Colonic mucosa (tissue), 4 donors: ENCODE measurements at regions not wholly inside any gene's neighbourhood (a gene's known extent, or its start where the extent isn't known, plus 50 kb on each side); places are given as distances from the start of the nearest gene placed in this dataset.

Experiments
- DNase-seq: peaks from one replicate; pipeline ENCODE4 v3.0.0-alpha.2; 2020
- H3K27ac ChIP-seq: fragments of 200-600 bp; one replicate; pipeline ENCODE4 v1.8.0; 2021
- H3K27me3 ChIP-seq: fragments of 200-600 bp; one replicate; pipeline ENCODE4 v1.8.0; 2021
- H3K36me3 ChIP-seq: fragments of 200-600 bp; one replicate; pipeline ENCODE4 v1.8.0; 2021
- H3K4me1 ChIP-seq: fragments of 200-600 bp; one replicate; pipeline ENCODE4 v1.8.0; 2021; ENCODE audit warnings: mild to moderate bottlenecking
- H3K4me3 ChIP-seq: fragments of 200-600 bp; one replicate; pipeline ENCODE4 v1.8.0; 2021
- H3K9ac ChIP-seq, 2 donors: one replicate each; pipeline ENCODE4 v1.7.0; 2013; ENCODE audit warnings: control low read depth in 2 of 2, low read depth in 2 of 2, low read length in 2 of 2
- H3K9me3 ChIP-seq: fragments of 200-600 bp; one replicate; pipeline ENCODE4 v1.8.0; 2021
- CTCF ChIP-seq: fragments of 200-600 bp; IDR thresholded peaks from one replicate; pipeline ENCODE4 v1.8.0; 2022; ENCODE audit warnings: antibody characterized with exemption, mild to moderate bottlenecking
- intact Hi-C: fragments of 100-400 bp; cut with DNase I; formaldehyde crosslinking; loops from one replicate; pipeline ENCODE4 v1.14.1; 2022
- donor health status: healthy.
- donor health status: DM: no; HTN: no; CAD: no.
- donor health status: DM: no; HTN: no; CAD: no.

GRCh38 chr7:10910447-10910846 is 63.2 kb upstream of the PHF14 start:
- H3K27me3 ChIP-seq = no peaks in the 10 kb centered on the region
- no peak overlapping the region for H3K9ac ChIP-seq
- no peaks in the 10 kb centered on the region for H3K36me3 ChIP-seq
- no peak overlapping the region for H3K27ac ChIP-seq
- no peaks in the 10 kb centered on the region for H3K9me3 ChIP-seq
- intact Hi-C loops = no loop called here
- H3K4me3 ChIP-seq = no peak overlapping the region
- H3K4me1 ChIP-seq = no peaks in the 10 kb centered on the region
- no peak for TF ChIP-seq CTCF
- no peak for DNase-seq

GRCh38 chr7:10912077-10912476 is 61.6 kb upstream of the PHF14 start:
- Histone ChIP-seq H3K4me3 (no peak overlapping the region), H3K9me3 (no peaks in the 10 kb centered on the region), H3K4me1 (no peaks in the 10 kb centered on the region), H3K27ac (no peak overlapping the region), H3K36me3 (no peaks in the 10 kb centered on the region), H3K9ac (no peak overlapping the region), H3K27me3 (no peaks in the 10 kb centered on the region)
- no peak for TF ChIP-seq CTCF
- no peak for DNase-seq
- intact Hi-C loops = no loop called here

- Histone ChIP-seq H3K4me1 (no peaks in the 10 kb centered on the region), H3K36me3 (no peaks in the 10 kb centered on the region), H3K4me3 (no peak overlapping the region), H3K9me3 (no peaks in the 10 kb centered on the region), H3K27ac (no peak overlapping the region), H3K27me3 (no peaks in the 10 kb centered on the region), H3K9ac (no peak overlapping the region)
- DNase-seq = no peak
- no peak for TF ChIP-seq CTCF
- intact Hi-C loops = no loop called here
These were observed 60.2 kb upstream of the PHF14 start for GRCh38 chr7:10913457-10913856.

- H3K27ac ChIP-seq = no peak overlapping the region
- no peak for DNase-seq
- TF ChIP-seq CTCF = no peak
- H3K27me3 ChIP-seq = no peaks in the 10 kb centered on the region
- H3K36me3 ChIP-seq = no peaks in the 10 kb centered on the region
- intact Hi-C loops = no loop called here
- no peak overlapping the region for H3K9ac ChIP-seq
- no peaks in the 10 kb centered on the region for H3K9me3 ChIP-seq
- no peaks in the 10 kb centered on the region for H3K4me1 ChIP-seq
- no peak overlapping the region for H3K4me3 ChIP-seq
These were observed 55.5 kb upstream of the PHF14 start for GRCh38 chr7:10918093-10918590.

GRCh38 chr7:10919923-10920322 is 53.7 kb upstream of the PHF14 start:
- no peak overlapping the region for H3K4me3 ChIP-seq
- intact Hi-C loops = loop anchor here (10.0 kb wide), 1 partner anchor 295 kb away; no protein-coding TSS in a partner anchor
- TF ChIP-seq CTCF = no peak
- H3K4me1 ChIP-seq = no peaks in the 10 kb centered on the region
- no peak overlapping the region for H3K9ac ChIP-seq
- H3K9me3 ChIP-seq = no peaks in the 10 kb centered on the region
- no peaks in the 10 kb centered on the region for H3K36me3 ChIP-seq
- no peak for DNase-seq
- H3K27me3 ChIP-seq = no peaks in the 10 kb centered on the region
- no peak overlapping the region for H3K27ac ChIP-seq
